NCI-H146 (cell line): ENCODE measurements at regions not wholly inside any gene's neighbourhood (a gene's known extent, or its start where the extent isn't known, plus 50 kb on each side); places are given as distances from the start of the nearest gene placed in this dataset.

Experiments used
- DNase-seq: peaks from one replicate; lab custom pipeline; 2025; lab: John Stamatoyannopoulos, UW

GRCh38 chr3:41041899-41042298 lies 157.4 kb upstream of the CTNNB1 start:
- no peak for DNase-seq

- DNase-seq = no peak
Measured at GRCh38 chr3:41044523-41044922, 154.8 kb upstream of the CTNNB1 start.

GRCh38 chr3:41045491-41045890 lies 153.8 kb upstream of the CTNNB1 start:
- DNase-seq = no peak

GRCh38 chr3:41050144-41050543 lies 149.2 kb upstream of the CTNNB1 start:
- no peak for DNase-seq

GRCh38 chr3:41053220-41053619 lies 146.1 kb upstream of the CTNNB1 start:
- no peak for DNase-seq

- no peak for DNase-seq
Measured at GRCh38 chr3:41060106-41060505, 139.2 kb upstream of the CTNNB1 start.

- no peak for DNase-seq
Measured at GRCh38 chr3:41064070-41064469, 135.2 kb upstream of the CTNNB1 start.

- DNase-seq = no peak
Measured at GRCh38 chr3:41064526-41064925, 134.8 kb upstream of the CTNNB1 start.

GRCh38 chr3:41065340-41065739 lies 134.0 kb upstream of the CTNNB1 start:
- no peak for DNase-seq

- no peak for DNase-seq
Measured at GRCh38 chr3:41073190-41073589, 126.1 kb upstream of the CTNNB1 start.

GRCh38 chr3:41075975-41076374 lies 123.3 kb upstream of the CTNNB1 start:
- no peak for DNase-seq

GRCh38 chr3:41076399-41076798 lies 122.9 kb upstream of the CTNNB1 start:
- no peak for DNase-seq

GRCh38 chr3:41080141-41080540 lies 119.2 kb upstream of the CTNNB1 start:
- no peak for DNase-seq

- DNase-seq = no peak
Measured at GRCh38 chr3:41088882-41089281, 110.4 kb upstream of the CTNNB1 start.

- no peak for DNase-seq
Measured at GRCh38 chr3:41089566-41089965, 109.7 kb upstream of the CTNNB1 start.

GRCh38 chr3:41092844-41093243 lies 106.5 kb upstream of the CTNNB1 start:
- no peak for DNase-seq

- DNase-seq = no peak
Measured at GRCh38 chr3:41093476-41093875, 105.8 kb upstream of the CTNNB1 start.

- no peak for DNase-seq
Measured at GRCh38 chr3:41094351-41094750, 105.0 kb upstream of the CTNNB1 start.

- no peak for DNase-seq
Measured at GRCh38 chr3:41095702-41096101, 103.6 kb upstream of the CTNNB1 start.

- no peak for DNase-seq
Measured at GRCh38 chr3:41097896-41098496, 101.3 kb upstream of the CTNNB1 start.

GRCh38 chr3:41101231-41101630 lies 98.1 kb upstream of the CTNNB1 start:
- no peak for DNase-seq

- no peak for DNase-seq
Measured at GRCh38 chr3:41102053-41102556, 97.2 kb upstream of the CTNNB1 start.

GRCh38 chr3:41102750-41103149 lies 96.6 kb upstream of the CTNNB1 start:
- no peak for DNase-seq

GRCh38 chr3:41103200-41103599 lies 96.1 kb upstream of the CTNNB1 start:
- no peak for DNase-seq
